ENCODE measurements at regions not wholly inside any gene's neighbourhood (a gene's known extent, or its start where the extent isn't known, plus 50 kb on each side); places are given as distances from the start of the nearest gene placed in this dataset.

DNA sequence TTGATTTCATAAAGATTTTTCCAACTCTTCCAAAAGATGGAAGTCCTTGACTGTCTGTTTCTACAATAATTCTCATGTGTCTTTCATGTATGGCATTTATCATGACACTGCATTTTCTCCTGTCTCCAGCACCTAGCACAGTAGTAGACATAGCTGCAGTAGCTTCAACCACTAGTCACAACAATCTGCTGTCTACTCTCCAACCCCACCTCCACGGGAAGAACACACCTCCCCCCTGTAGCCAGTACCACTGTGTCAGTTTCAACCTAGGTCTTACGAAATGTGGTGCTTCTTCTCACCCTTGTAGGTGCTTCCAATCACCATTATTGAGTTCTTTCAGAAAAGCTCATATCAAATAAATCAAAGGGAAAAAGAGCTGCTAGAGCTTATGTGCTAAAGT, 425.1 kb upstream of the ADAMTS5 start:
- ChIA-PET POLR2A (no interaction called here), CTCF (ENCODE audit: low intra/inter-chr PET ratio) (no interaction called here)
- Histone ChIP-seq H3K36me3 (ENCODE audit: control insufficient read depth, insufficient read depth, low read length) (no peaks in the 10 kb centered on the region), H3K9ac (ENCODE audit: insufficient read depth in 1 of 2, low read depth in 2 of 2, low read length in 2 of 2) (no peak overlapping the region), H3K4me2 (ENCODE audit: insufficient read depth, low read length) (no peak overlapping the region), H3K27me3 (ENCODE audit: control insufficient read depth in 2 of 2, insufficient read depth in 2 of 2, low read length in 2 of 2) (no peaks in the 10 kb centered on the region), H4K20me1 (replicated peaks; ENCODE audit: control insufficient read depth, insufficient read depth, low read length) (no peaks in the 10 kb centered on the region), H3K79me2 (ENCODE audit: control insufficient read depth, insufficient read depth, low read length) (no peaks in the 10 kb centered on the region), H2AFZ (ENCODE audit: low read depth, low read length) (no peak overlapping the region), H3K27ac (ENCODE audit: extremely low read depth, low read depth, low read length) (no peak overlapping the region), H3K9me3 (replicated peaks; ENCODE audit: control insufficient read depth, insufficient read depth, low read depth, low read length) (no peaks in the 10 kb centered on the region), H3K4me3 (no peak overlapping the region), H3K9me1 (ENCODE audit: control insufficient read depth, insufficient read depth, low read length) (no peaks in the 10 kb centered on the region), H3K4me1 (replicated peaks in 1 of 2; ENCODE audit: control insufficient read depth in 2 of 2, insufficient read depth in 2 of 2, low read length in 2 of 2) (no peaks in the 10 kb centered on the region)
- in situ Hi-C loops (cut with MboI) (no loop called here), intact Hi-C loops (cut with micrococcal nuclease) (no loop called here)
- DNase-seq (ENCODE audit: extremely low read depth in 1 of 4, low spot score in 3 of 4), result no peak
- FAIRE-seq, result no peak
- WGBS (ENCODE audit: insufficient coverage, low coverage, missing lambda C conversion rate), result 0% methylated on average over 2 of the region's 2 CpGs
- BruUV-seq (replicated peaks), result no TSS peak
- ATAC-seq, result no peak
- no peak for TF ChIP-seq SAFB (IDR thresholded peaks at IDR 0.05; ENCODE audit: borderline replicate concordance, low read depth, low read length)
- TF ChIP-seq HMG20B (CRISPR knock-in tag; IDR thresholded peaks at IDR 0.05), result no peak

DNA sequence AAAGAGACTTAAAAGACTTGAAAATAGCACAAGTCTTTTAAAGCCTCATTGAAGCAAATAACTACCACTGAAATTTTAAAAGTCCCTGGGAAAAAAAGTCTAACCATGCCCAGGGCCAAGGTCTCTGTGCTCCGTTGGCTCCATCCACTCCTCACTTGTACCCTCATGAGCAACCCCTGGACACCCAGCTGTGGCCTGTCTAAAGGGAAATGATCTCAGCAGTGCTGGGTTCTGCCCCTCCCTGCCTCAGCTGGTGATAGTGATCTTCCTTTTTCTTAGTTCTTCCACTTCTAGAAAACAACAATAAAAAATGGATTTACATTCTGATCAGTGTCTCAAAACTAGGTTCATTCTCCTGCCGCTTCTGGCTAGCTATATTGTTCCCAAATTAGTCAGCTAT, 423.5 kb upstream of the ADAMTS5 start:
- WGBS (ENCODE audit: insufficient coverage, low coverage, missing lambda C conversion rate), result 5% methylated on average over 2 of the region's 2 CpGs
- no peaks in the 10 kb centered on the region for H3K36me3 ChIP-seq (ENCODE audit: control insufficient read depth, insufficient read depth, low read length)
- H3K27ac ChIP-seq (ENCODE audit: extremely low read depth, low read depth, low read length), result no peak overlapping the region
- no peaks in the 10 kb centered on the region for H3K9me1 ChIP-seq (ENCODE audit: control insufficient read depth, insufficient read depth, low read length)
- intact Hi-C loops (cut with micrococcal nuclease) (no loop called here), in situ Hi-C loops (cut with MboI) (no loop called here)
- no peaks in the 10 kb centered on the region for H3K27me3 ChIP-seq (ENCODE audit: control insufficient read depth in 2 of 2, insufficient read depth in 2 of 2, low read length in 2 of 2)
- H3K79me2 ChIP-seq (ENCODE audit: control insufficient read depth, insufficient read depth, low read length), result no peaks in the 10 kb centered on the region
- no peak overlapping the region for H3K4me3 ChIP-seq
- no peaks in the 10 kb centered on the region for H4K20me1 ChIP-seq (replicated peaks; ENCODE audit: control insufficient read depth, insufficient read depth, low read length)
- ChIA-PET POLR2A (no interaction called here), CTCF (ENCODE audit: low intra/inter-chr PET ratio) (no interaction called here)
- H2AFZ ChIP-seq (ENCODE audit: low read depth, low read length), result no peak overlapping the region
- no peak for ATAC-seq
- H3K4me2 ChIP-seq (ENCODE audit: insufficient read depth, low read length), result no peak overlapping the region
- BruUV-seq (replicated peaks), result no TSS peak
- no peaks in the 10 kb centered on the region for H3K4me1 ChIP-seq (replicated peaks in 1 of 2; ENCODE audit: control insufficient read depth in 2 of 2, insufficient read depth in 2 of 2, low read length in 2 of 2)
- H3K9ac ChIP-seq (ENCODE audit: insufficient read depth in 1 of 2, low read depth in 2 of 2, low read length in 2 of 2), result no peak overlapping the region
- no peak for FAIRE-seq
- no peak for DNase-seq (ENCODE audit: extremely low read depth in 1 of 4, low spot score in 3 of 4)
- H3K9me3 ChIP-seq (replicated peaks; ENCODE audit: control insufficient read depth, insufficient read depth, low read depth, low read length), result no peaks in the 10 kb centered on the region
- no peak for TF ChIP-seq RBBP5 (IDR thresholded peaks at IDR 0.05; ENCODE audit: borderline replicate concordance, insufficient read depth, low read length, poor library complexity, severe bottlenecking)
- no peak for TF ChIP-seq KDM2B (CRISPR knock-in tag; IDR thresholded peaks at IDR 0.05)
- no peak for TF ChIP-seq ZNF23 (CRISPR knock-in tag; IDR thresholded peaks at IDR 0.05)
- TF ChIP-seq NFIX (CRISPR knock-in tag; IDR thresholded peaks at IDR 0.05; ENCODE audit: low read depth), result no peak
- TF ChIP-seq ILK (tag; IDR thresholded peaks at IDR 0.05; ENCODE audit: borderline replicate concordance, low read depth), result no peak
- TF ChIP-seq CBX2 (IDR thresholded peaks at IDR 0.05; ENCODE audit: insufficient read depth, low read length, poor library complexity, severe bottlenecking), result no peak
- TF ChIP-seq TRIM24 (IDR thresholded peaks at IDR 0.05), result no peak
- no peak for TF ChIP-seq ZNF239 (CRISPR knock-in tag; IDR thresholded peaks at IDR 0.05)
- TF ChIP-seq, protein P1, sequence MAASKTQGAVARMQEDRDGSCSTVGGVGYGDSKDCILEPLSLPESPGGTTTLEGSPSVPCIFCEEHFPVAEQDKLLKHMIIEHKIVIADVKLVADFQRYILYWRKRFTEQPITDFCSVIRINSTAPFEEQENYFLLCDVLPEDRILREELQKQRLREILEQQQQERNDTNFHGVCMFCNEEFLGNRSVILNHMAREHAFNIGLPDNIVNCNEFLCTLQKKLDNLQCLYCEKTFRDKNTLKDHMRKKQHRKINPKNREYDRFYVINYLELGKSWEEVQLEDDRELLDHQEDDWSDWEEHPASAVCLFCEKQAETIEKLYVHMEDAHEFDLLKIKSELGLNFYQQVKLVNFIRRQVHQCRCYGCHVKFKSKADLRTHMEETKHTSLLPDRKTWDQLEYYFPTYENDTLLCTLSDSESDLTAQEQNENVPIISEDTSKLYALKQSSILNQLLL (CRISPR knock-in tag; IDR thresholded peaks at IDR 0.05; ENCODE audit: borderline replicate concordance), result no peak
- no peak for TF ChIP-seq GABPA (tag; conservative IDR thresholded peaks at IDR 0.05; ENCODE audit: low read depth)
- TF ChIP-seq ARHGAP35 (IDR thresholded peaks at IDR 0.05; ENCODE audit: partially characterized antibody), result no peak
- no peak for TF ChIP-seq SMAD3 (CRISPR knock-in tag; conservative IDR thresholded peaks at IDR 0.05)
- TF ChIP-seq ZNF140 (CRISPR knock-in tag; IDR thresholded peaks at IDR 0.05), result no peak
- no peak for TF ChIP-seq ZFX (CRISPR knock-in tag; IDR thresholded peaks at IDR 0.05)
- TF ChIP-seq GATAD2A (IDR thresholded peaks at IDR 0.05), result no peak
- no peak for TF ChIP-seq NR3C1 (CRISPR knock-in tag; IDR thresholded peaks at IDR 0.05)
